GM21528 (cell line): ENCODE measurements at regions not wholly inside any gene's neighbourhood (a gene's known extent, or its start where the extent isn't known, plus 50 kb on each side); places are given as distances from the start of the nearest gene placed in this dataset.

Experiments
- ATAC-seq: cut with Tn5 transposase; IDR thresholded peaks from one replicate; pipeline ENCODE4 v1.9.1; 2021; ENCODE audit warnings: mild to moderate bottlenecking, moderate library complexity; ENCODE audit not compliant: unreplicated experiment, low FRiP score

DNA sequence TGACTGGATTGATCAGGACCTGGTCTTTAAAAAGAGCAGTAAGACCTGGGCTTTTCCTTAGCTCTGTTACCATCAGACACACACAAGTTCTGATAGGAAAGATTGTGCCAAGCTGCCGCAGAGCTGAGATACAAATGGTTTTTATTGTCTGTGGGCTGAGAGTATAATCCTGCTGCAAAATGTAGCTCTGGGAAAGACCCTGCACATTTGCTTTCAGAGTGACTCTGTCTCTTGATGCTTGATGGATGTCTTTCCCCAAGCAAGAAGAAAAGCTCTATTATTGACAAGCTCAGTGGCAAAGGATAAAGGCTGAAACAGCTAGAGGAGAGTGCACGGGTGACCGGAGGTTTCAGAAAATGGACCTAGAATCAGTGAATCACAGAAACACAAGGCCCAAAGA lies 95.3 kb upstream of the PARD3B start:
- no peak for ATAC-seq

DNA sequence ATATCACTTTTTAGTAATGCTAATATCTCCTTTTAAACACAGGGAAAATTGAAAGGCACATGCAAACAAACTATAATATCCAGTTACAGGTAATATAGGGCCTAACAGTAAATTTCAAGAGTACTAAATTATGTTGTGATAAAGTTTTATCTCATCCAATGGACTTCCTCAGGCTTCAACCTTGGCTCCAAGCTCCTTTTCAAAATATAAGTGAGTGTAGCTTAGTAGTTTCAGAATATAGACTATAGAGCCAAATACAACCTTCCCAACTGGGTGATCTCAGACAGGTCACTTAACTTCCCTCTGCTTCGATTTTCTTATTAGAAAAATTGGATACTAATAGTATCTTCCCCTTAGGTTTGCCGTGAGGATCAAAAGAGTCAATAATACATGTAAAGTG lies 93.5 kb upstream of the PARD3B start:
- no peak for ATAC-seq

DNA sequence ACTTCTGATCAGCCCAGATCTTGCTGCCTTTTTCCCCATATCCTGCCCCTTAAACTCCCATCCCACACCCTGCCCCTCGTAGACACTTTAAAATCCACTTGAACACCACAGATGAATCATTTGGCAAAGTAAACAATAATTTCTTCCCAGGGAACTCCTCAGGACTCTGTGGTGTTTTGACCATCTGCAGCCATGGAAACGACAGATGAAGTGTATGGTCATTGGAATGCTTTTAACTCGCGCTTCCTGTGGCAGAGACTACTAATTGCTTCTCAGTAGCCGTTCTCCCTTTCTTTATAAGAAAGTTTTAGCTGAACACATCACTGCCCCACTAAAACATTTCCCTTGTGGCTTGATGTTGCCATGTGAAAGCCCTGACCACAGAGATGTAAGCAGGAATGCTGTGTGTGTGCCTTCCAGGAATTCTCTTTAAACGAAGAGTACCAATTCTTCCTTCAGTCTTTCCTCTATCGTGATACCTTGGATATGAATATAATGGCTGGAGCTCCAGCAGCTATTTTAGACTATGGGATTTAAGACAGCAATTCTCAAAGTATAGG lies 92.7 kb upstream of the PARD3B start:
- no peak for ATAC-seq

DNA sequence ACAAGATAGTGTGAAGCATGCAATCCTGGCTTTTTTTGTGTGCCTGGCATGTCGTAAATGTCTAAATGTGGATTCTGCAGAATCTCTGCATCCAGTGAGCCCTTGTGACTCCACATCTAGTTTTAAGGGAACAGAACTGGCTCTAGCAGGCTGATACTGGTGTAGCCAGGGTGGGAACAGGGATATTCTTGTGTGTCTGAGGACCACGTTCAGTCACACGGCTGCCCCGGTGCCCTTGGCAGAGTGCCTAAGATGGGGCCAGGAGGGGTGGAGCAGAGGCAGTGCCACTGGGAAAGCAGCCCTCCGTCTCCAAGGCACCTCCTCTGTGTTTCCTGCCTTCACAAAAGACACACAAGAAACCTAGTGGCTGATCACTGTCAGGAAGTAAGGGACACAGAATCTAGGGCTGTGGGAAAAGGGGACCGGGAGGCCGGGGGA lies 91.5 kb upstream of the PARD3B start:
- ATAC-seq = no peak

DNA sequence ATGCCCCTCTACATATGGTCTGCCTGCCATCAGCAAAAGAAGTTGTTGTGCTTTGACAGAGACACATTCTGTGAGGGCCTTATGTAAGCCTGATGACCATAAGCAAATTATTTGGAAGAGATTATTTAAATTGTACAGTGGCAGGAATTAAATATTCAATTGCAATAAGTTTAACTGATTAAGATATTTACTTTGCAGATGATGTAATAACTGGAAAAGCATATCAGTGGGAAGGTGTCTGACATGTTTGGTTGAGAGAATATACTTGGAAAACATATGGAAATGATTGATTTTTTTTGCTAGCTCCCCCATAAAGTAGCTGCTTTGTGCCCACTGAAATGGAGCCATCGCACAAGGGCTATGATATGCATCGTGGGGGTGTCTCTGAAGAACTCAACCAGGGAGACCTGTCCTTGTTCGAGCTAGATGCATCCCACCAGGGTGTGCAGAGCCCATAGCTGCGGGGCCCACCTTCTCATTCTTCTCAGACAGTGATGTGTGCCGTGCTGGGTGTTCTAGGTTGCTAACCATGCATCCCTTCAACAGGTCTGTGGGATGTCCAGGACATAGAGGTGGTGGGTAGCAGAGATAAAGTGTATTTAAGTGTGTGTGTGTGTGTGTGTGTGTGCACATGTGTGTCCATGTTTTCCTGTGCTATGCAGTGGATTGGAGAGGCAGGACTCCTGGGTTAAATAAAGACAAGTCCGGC lies 90.4 kb upstream of the PARD3B start:
- ATAC-seq = no peak

DNA sequence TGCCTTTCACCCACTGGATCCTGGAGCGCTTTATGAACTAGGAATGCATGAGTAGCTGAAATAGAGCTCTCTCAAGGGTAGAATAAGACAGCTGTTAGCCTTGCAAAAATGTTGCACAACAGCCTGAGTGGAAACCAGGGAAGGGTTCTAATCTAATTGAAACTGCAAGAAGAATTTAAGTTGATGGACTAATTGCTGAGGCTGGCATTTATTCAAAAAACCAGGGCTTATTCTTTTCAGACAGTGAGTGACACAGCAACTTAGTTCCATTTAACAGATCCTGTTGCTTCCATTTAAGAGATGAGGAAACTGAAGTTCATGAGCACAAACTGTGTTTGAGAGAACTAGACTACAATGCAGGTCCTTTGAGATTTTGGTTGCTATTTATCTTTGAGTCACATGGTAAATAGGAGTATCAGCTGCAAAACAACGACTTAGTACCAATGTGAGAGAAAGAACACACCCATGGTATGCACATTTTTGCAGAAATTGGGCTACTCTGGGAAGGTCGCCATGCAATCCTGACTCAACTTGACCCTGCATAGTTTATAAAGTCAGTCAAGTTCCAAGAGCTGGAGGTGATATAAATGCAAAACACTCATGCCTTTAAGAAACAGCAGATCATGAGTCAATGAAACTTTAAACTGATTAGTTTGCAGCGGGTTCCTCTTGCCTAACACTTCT lies 76.4 kb upstream of the PARD3B start:
- no peak for ATAC-seq

DNA sequence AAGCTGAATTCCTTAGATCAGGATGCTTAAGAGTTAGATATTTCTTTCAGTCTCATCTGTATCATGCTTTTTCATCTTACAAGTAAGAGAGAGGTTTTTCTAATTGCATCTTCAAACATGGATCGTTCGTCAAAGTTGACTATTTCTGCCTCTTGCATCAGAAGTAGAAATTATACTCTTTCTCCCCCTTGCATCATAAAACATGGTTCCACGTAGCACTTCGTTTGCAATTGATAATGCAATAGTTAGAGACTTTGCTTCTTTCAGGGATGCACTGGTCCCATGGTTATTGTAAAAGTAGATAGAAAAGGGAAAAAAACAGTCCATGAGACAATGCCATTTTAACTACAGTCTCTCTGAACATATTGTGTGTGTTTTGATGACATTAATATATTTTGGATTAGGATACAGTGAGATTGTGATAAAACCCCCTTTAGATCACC lies 75.1 kb upstream of the PARD3B start:
- no peak for ATAC-seq

DNA sequence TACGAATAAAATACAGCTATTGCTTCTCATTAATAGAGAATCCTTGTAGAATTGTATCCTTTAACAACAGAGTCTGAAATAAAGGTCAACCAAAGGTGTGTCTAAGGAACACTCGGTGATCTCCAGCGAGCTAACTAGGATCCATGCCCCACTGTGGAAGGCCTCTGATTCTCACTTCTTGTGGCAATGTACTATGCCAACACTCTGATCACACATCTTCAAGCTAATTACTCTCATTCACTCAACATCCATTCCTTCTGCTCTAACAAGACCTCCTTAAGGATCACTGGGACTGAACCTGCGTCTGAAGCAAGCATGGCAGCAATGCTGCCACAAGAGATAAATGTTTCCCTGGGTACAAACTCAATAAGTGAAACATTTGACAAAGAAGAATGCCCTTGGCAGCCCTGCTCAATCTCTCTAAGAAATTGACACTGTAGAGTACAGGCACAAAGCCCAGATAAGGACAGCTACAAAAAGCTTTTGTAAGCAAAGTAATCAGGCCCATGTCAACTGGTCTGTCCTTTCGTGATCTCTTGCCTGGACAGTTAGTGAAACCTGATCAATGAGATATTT lies 74.6 kb upstream of the PARD3B start:
- no peak for ATAC-seq

DNA sequence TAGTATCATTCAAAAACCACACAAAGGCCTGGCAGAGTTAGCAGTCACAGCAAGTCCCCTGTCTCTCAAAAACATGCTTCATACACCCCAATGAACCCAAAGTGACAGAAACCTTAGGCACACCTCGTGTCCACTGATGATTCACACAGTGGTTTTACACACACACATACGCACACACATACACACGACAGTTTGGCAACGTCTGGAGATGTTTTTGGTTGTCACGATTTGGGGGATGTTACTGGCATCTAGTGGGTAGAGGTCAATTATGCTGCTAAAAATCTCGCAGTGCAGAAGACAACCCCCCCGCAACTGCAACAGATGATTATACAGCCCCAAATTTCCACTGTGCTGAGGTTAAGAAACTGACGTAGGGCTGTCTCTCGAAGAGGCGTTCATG lies 72.9 kb upstream of the PARD3B start:
- ATAC-seq = no peak

DNA sequence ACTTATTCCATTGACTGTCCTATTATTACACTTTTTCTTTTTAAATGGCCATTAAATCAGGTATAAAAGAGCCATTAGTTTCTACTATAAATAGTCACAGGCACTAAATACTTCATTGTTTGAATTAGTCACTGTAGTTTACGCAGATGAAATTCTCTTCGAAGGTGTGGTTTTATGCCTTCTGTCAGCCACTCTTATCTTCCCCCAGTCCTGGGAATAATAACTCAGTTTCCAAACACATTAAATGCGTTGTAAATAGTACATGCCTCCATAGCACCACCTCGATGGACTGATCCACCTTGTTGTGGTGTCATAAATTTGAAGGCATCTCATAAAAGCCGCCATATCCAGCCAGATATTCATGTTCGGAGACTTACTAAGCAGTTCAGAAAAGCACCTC lies 72.1 kb upstream of the PARD3B start:
- ATAC-seq = no peak

DNA sequence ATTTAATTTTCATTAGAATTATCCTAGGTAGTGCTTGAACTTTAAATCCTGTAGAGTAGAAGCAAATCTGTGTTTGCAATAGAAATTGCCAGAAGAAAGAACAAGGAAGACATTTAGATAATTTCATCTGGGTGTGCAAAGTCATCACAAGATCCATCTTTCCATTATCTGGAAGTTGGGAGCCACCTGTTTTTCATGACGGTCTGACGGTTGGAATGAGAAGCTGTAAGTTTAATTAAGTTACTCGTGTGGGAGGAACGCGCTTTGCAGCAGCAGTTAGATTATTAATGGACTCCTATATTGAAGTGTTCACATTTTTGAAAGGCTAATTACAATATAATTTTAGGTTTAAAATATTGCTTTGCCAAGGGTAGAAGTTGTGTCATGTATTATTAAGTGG lies 69.9 kb upstream of the PARD3B start:
- ATAC-seq = no peak

DNA sequence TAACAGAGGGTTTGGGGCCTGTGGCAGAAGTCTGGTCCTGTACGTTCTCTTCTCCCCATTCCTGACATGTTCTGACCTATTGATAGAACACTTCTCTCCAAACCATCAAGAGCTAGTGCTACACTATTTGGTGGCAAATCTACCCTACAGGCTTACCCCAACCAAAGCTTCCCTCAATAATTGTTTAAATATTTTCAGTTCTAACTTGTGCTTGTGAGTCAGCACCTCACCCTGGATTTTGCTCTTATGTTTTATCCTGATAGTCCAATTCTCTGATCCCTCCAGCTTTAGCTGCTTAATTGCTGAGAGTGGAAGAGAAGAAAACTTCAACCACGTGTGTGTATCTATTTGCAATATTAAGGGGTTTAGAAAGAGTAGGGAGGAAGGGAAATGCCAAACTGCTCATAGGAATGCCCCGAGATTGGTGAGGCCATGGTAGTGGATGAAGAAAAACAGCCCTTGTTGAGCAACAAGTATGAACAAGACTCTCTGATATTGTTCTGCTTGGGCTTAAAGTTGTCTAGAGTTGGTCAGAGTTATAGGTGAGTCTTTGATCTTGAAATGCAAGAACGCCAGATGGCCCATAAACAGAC lies 67.8 kb upstream of the PARD3B start:
- ATAC-seq = no peak

DNA sequence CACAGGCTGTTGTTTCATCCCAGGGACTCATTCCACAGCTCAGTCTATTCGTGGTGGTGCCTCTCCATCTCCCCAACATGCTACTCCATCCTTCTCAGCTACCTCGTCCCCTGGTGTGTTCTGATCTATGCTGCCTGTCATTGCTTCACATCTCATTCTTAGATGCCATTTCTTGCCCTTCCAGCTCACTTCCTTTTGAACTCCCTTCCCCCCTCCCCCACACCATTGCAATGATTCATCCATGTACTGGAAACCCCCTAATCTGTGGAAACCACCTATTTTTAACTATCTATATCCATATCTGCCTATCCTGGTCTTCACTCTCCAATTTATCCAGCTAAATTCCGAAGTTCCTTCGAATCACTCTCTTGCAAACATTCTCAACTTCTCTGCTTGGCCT lies 65.7 kb upstream of the PARD3B start:
- no peak for ATAC-seq

DNA sequence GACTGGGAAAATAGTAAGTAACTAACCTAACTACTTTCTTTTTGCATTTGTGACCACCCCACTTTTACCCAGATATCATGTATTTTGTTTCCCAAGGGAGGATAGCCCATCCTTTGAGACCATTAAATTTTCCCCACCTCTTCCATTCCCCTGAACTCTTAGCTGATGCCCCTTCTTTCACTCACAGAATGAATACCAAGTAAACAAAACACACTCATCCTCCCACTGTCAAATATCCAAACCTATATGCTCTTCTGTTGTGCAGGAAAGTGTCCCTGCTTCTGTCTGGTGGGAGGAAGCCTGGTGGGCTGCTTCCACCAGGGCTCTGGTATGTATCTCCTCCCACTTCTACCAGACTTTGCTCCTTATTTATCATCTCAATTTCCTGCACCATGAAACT lies 64.6 kb upstream of the PARD3B start:
- ATAC-seq = no peak

DNA sequence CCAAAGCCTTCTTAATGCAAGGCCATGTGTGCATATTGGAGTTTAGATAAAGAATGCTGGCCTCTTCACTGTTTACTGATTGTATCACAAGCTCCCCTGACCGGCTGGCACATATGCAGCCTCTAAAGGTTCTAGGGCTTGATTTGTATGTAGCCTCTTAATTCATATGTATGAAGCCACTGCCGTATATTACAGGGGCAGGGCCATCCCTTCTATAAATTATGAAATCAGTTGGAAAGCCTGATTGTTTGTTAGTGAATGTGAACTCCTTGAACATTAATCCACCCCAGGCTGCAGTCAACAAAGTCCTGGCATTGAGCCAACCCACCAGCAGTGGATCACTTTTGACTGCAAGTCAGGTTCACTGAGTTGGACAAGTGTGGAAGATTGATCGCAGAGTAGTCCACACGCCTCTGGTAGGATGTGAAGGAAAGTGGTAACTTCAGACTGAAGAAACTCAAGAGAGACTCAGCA lies 61.6 kb upstream of the PARD3B start:
- ATAC-seq = no peak

DNA sequence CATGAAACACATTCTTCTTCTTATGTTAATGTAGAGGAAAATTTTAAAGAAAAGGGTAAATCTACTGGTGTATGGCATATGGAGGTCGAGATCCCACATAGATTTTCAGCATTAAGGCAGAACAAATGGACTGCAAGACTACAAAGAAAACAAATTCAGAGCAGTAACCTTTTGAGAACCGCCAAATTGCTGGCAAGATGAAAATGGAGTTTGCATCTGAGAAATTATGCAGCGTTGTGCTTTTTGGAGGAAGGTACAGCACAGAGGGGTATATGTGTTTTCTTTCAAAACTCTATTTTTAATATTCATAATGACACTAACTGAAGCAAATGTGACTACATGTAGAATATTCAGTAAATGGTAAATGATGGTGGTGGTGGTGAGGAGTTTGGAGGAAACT lies 59.0 kb upstream of the PARD3B start:
- ATAC-seq = no peak

DNA sequence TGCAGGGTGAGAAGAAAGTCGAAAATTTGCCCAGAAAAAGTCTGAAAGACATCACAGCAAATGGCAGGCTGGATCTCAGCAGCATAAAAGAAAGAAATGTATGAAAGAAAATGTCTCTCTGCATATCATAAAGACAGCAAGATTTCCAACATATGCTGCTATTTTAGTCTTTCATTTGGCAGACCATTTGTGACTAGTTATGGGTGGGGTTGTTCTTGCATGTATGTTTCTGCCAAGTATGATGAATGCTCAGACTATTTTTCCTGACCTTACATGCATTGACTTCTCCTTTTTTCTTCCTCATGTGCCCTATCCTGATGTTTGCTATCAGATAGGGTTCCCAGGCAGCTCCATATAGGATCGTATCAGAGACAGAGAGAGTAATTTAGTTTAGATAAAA lies 58.5 kb upstream of the PARD3B start:
- ATAC-seq = no peak

DNA sequence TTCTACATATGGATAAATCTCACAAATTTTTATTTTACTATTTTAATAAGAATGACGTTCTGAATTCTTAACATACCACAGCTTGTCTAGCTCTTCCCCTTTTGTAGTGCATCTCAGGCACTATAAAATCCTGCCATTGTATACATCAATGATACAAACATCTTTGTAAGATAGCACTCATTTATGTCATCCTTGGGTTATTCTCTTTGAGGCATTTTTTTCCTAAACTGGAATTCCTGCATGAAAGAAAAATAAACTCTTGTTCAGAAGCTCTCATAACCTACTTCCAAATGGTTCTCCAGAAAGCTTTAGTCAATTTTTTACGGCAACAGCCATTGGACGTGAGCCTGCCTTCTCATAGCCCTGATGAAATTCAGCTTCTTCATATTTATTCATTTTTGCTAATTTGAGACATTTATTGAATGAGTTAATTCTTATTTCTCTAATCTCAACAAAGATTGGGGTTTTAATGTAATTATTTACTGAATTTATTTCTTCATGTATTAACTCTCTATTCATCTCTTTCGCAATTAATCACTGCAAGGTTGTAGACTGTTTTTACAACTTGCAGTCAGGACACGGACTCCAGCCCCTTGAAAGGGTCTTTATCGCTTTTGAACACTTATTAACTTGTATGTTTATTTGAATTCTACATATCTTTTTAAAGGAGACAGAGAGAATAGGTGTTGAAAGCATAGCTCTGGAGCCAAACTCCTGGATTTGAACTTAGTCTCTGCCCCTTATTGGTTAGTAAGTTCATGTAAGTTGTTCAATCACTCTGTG lies 57.6 kb upstream of the PARD3B start:
- ATAC-seq = no peak

DNA sequence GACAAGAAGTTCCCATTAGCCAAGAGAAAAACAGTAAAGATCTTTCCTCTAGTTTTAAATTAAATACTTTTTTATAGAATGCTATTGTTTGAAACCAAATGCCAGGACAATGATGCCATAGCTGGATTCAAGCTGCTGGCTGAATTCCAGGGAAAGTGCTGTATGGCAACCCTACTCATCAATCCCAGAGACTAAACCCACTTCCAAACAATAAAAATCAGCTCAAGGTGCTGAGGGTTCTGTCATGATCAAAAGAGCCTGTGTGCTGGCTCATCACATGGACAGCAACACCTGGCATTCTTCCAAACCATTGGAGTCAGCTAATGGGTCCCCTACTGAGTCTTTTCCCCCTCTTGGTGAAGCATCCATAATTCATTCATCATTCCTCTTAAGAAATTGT lies 53.7 kb upstream of the PARD3B start:
- ATAC-seq = no peak

DNA sequence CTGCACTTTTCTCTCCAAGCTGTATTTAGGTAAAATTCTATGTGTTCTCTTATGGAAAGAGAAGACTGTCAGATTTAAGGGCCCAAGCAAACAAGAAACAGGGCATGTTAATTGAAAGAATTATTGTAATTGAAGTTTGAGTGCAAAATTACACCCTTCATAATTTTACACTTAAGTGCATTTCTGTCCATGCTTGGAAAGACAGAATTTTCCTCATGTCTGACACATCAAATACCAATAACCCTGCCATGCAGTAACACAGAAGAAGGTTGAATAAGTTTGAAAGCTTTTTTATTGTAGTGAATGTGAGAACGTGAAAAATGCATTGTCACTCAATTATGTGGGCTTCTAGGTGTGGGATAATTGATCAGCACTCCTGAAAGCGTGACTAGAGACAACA lies 52.9 kb upstream of the PARD3B start:
- no peak for ATAC-seq
